ENCODE measurements at regions not wholly inside any gene's neighbourhood (a gene's known extent, or its start where the extent isn't known, plus 50 kb on each side); places are given as distances from the start of the nearest gene placed in this dataset.

DNA sequence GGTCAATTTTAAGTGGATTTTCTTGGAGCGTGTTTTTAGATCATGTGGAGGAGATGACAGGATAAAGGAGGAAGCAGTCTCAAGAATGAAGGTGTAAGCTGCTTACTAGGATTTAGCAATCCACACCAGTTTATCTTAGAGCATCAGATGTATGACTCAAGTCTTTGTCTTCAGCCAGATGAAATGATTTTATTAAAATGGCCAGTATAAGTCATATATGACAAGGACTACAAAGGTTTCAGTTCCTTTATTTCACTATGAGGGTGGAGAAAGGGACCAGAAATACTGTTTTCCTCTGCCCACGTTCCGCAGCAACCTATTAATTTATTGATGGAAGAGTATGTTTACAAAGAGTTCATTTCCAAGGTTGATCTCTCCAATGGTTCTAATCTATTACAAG is 970.5 kb upstream of the SLC39A10 start:
- Histone ChIP-seq H3K9ac (ENCODE audit: low read length) (no peak overlapping the region), H3K4me3 (ENCODE audit: insufficient read depth, low read depth, low read length) (no peak overlapping the region), H4K20me1 (ENCODE audit: insufficient read depth, low read length) (no peaks in the 10 kb centered on the region), H3K4me2 (ENCODE audit: low read length) (no peak overlapping the region), H2AFZ (ENCODE audit: low read depth, low read length) (no peak overlapping the region), H3K27ac (ENCODE audit: low read depth, low read length) (no peak overlapping the region), H3K9me3 (ENCODE audit: insufficient read depth, low read depth, low read length) (no peaks in the 10 kb centered on the region), H3K79me2 (ENCODE audit: insufficient read depth, low read length) (no peaks in the 10 kb centered on the region), H3K4me1 (ENCODE audit: insufficient read depth, low read length) (no peaks in the 10 kb centered on the region), H3K27me3 (ENCODE audit: insufficient read depth, low read length) (no peaks in the 10 kb centered on the region), H3K36me3 (ENCODE audit: insufficient read depth, low read length) (no peaks in the 10 kb centered on the region)
- Mint-ChIP-seq H3K27me3 (ENCODE audit: low read depth, unreplicated experiment) (no peaks in the 10 kb centered on the region), H3K36me3 (ENCODE audit: low read depth, unreplicated experiment) (no peaks in the 10 kb centered on the region), H3K4me3 (ENCODE audit: unreplicated experiment) (no peak overlapping the region), H3K4me1 (ENCODE audit: low read depth, unreplicated experiment) (no peaks in the 10 kb centered on the region), H3K27ac (ENCODE audit: unreplicated experiment) (no peak overlapping the region), H3K9me3 (ENCODE audit: unreplicated experiment) (no peaks in the 10 kb centered on the region)
- DNase-seq (ENCODE audit: low read depth) (no peak), FAIRE-seq (no peak)
- TF ChIP-seq, protein P1, sequence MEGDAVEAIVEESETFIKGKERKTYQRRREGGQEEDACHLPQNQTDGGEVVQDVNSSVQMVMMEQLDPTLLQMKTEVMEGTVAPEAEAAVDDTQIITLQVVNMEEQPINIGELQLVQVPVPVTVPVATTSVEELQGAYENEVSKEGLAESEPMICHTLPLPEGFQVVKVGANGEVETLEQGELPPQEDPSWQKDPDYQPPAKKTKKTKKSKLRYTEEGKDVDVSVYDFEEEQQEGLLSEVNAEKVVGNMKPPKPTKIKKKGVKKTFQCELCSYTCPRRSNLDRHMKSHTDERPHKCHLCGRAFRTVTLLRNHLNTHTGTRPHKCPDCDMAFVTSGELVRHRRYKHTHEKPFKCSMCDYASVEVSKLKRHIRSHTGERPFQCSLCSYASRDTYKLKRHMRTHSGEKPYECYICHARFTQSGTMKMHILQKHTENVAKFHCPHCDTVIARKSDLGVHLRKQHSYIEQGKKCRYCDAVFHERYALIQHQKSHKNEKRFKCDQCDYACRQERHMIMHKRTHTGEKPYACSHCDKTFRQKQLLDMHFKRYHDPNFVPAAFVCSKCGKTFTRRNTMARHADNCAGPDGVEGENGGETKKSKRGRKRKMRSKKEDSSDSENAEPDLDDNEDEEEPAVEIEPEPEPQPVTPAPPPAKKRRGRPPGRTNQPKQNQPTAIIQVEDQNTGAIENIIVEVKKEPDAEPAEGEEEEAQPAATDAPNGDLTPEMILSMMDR (IDR thresholded peaks at IDR 0.05; ENCODE audit: insufficient read depth, low read depth, low read length), result no peak
- TF ChIP-seq EZH2 (IDR thresholded peaks at IDR 0.05; ENCODE audit: insufficient read depth, low read length), result no peak

DNA sequence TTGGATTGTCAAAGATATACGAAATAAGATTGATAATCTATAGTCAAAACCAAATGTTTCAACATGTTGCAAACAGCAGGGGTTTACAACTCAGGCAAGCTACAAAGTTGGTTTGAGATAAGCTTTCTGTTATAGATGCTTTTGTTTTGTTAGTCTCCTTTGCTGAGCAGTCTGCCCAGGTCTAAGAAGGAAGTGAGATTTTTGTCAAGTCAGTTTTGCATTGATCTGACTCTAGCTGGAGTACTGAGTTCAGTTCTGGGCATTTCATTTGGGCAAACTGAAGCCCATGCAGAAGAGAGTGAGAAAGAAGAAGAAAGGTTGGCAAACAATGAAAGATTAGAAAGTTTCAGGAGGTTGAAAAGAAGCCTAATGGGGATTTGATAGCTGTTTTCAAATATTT is 983.0 kb upstream of the SLC39A10 start:
- no peak overlapping the region for H3K9ac ChIP-seq (ENCODE audit: low read length)
- H3K4me3 ChIP-seq (ENCODE audit: insufficient read depth, low read depth, low read length), result no peak overlapping the region
- no peaks in the 10 kb centered on the region for H3K27me3 ChIP-seq (ENCODE audit: insufficient read depth, low read length)
- H3K36me3 ChIP-seq (ENCODE audit: insufficient read depth, low read length), result no peaks in the 10 kb centered on the region
- no peaks in the 10 kb centered on the region for H3K9me3 ChIP-seq (ENCODE audit: insufficient read depth, low read depth, low read length)
- no peaks in the 10 kb centered on the region for H3K79me2 ChIP-seq (ENCODE audit: insufficient read depth, low read length)
- no peak overlapping the region for H3K4me2 ChIP-seq (ENCODE audit: low read length)
- no peaks in the 10 kb centered on the region for H4K20me1 ChIP-seq (ENCODE audit: insufficient read depth, low read length)
- H3K4me1 ChIP-seq (ENCODE audit: insufficient read depth, low read length), result no peaks in the 10 kb centered on the region
- no peaks in the 10 kb centered on the region for H3K36me3 Mint-ChIP-seq (ENCODE audit: low read depth, unreplicated experiment)
- no peaks in the 10 kb centered on the region for H3K4me1 Mint-ChIP-seq (ENCODE audit: low read depth, unreplicated experiment)
- no peak overlapping the region for H3K27ac ChIP-seq (ENCODE audit: low read depth, low read length)
- no peak for TF ChIP-seq EZH2 (IDR thresholded peaks at IDR 0.05; ENCODE audit: insufficient read depth, low read length)
- TF ChIP-seq, protein P1 (IDR thresholded peaks at IDR 0.05; ENCODE audit: insufficient read depth, low read depth, low read length), result no peak
- DNase-seq (ENCODE audit: low read depth) (no peak), FAIRE-seq (no peak)
- H3K27me3 Mint-ChIP-seq (ENCODE audit: low read depth, unreplicated experiment), result no peaks in the 10 kb centered on the region
- no peak overlapping the region for H3K4me3 Mint-ChIP-seq (ENCODE audit: unreplicated experiment)
- H2AFZ ChIP-seq (ENCODE audit: low read depth, low read length), result no peak overlapping the region
- no peak overlapping the region for H3K27ac Mint-ChIP-seq (ENCODE audit: unreplicated experiment)
- no peaks in the 10 kb centered on the region for H3K9me3 Mint-ChIP-seq (ENCODE audit: unreplicated experiment)

DNA sequence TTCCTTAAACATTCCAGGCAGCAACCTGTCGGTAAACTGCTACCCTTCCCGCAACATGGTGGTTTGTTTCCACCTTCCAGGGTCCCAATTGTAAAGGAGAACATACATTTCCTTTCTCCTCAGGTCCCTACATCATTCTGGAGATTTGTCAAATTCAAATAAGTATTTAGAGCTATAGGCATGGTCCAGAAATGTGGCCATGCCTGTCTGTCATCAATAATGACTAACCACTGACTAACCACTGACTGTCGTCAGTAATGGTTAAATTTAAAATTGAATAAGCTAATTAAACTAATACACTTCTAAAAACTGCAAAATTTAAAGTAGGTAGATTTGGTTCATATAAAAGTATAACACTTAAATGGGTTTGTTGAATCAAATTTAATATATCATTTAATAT is 984.0 kb upstream of the SLC39A10 start:
- no peak for DNase-seq (ENCODE audit: low read depth)
- H3K27ac Mint-ChIP-seq (ENCODE audit: unreplicated experiment), result no peak overlapping the region
- no peaks in the 10 kb centered on the region for H3K36me3 Mint-ChIP-seq (ENCODE audit: low read depth, unreplicated experiment)
- H3K4me1 Mint-ChIP-seq (ENCODE audit: low read depth, unreplicated experiment), result no peaks in the 10 kb centered on the region
- H3K27me3 Mint-ChIP-seq (ENCODE audit: low read depth, unreplicated experiment), result no peaks in the 10 kb centered on the region
- H3K4me2 ChIP-seq (ENCODE audit: low read length), result no peak overlapping the region
- H2AFZ ChIP-seq (ENCODE audit: low read depth, low read length), result no peak overlapping the region
- H3K79me2 ChIP-seq (ENCODE audit: insufficient read depth, low read length), result no peaks in the 10 kb centered on the region
- no peak overlapping the region for H3K9ac ChIP-seq (ENCODE audit: low read length)
- no peaks in the 10 kb centered on the region for H3K27me3 ChIP-seq (ENCODE audit: insufficient read depth, low read length)
- TF ChIP-seq EZH2 (IDR thresholded peaks at IDR 0.05; ENCODE audit: insufficient read depth, low read length), result no peak
- TF ChIP-seq, protein P1 (IDR thresholded peaks at IDR 0.05; ENCODE audit: insufficient read depth, low read depth, low read length), result no peak
- no peaks in the 10 kb centered on the region for H4K20me1 ChIP-seq (ENCODE audit: insufficient read depth, low read length)
- H3K4me1 ChIP-seq (ENCODE audit: insufficient read depth, low read length), result no peaks in the 10 kb centered on the region
- H3K9me3 ChIP-seq (ENCODE audit: insufficient read depth, low read depth, low read length), result no peaks in the 10 kb centered on the region
- H3K4me3 ChIP-seq (ENCODE audit: insufficient read depth, low read depth, low read length), result no peak overlapping the region
- H3K27ac ChIP-seq (ENCODE audit: low read depth, low read length), result no peak overlapping the region
- H3K9me3 Mint-ChIP-seq (ENCODE audit: unreplicated experiment), result no peaks in the 10 kb centered on the region
- H3K36me3 ChIP-seq (ENCODE audit: insufficient read depth, low read length), result no peaks in the 10 kb centered on the region
- H3K4me3 Mint-ChIP-seq (ENCODE audit: unreplicated experiment), result no peak overlapping the region
- no peak for FAIRE-seq
